HG03342 (cell line): ENCODE measurements at regions not wholly inside any gene's neighbourhood (a gene's known extent, or its start where the extent isn't known, plus 50 kb on each side); places are given as distances from the start of the nearest gene placed in this dataset.

Experiments used
- ATAC-seq: cut with Tn5 transposase; IDR thresholded peaks from one replicate; pipeline ENCODE4 v1.9.1; 2021; ENCODE audit warnings: mild to moderate bottlenecking, moderate library complexity; ENCODE audit not compliant: unreplicated experiment

DNA sequence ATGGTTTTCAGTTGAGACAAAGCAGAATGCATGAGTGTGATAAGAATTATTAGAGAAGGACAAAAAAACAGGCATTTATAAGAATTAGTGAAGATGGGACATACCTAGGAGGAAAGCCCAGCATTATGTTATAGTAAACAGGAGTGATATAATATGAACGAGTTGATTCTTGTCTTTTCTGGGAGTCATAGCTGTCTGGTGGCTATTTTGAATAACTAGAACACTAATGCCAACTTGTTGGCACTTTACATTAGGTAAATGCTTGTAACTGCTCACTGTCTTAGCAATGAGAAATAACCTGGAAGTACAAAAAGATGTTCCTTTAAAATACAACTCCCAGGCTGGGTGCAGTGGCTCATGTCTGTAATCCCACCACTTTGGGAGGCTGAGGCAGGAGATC, 540.8 kb upstream of the SPHKAP start:
- no peak for ATAC-seq

DNA sequence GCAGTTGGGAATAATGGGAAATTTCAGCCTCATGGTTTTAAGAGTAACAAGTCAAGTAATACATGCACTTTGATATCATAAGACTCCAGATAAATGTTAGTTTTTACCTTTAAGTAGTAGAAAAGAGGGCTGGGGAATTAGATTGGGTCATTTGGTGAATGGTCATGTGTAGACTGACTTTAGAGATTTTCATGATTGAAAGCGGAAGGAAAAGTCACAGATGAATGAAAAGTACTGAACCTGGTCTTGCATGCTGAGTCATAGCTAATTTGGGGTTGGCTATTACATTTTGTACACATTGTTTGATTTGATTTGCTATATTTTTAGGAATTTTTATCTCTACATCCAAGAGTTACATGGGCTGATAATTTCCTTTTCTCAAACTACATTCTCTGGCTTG, 539.4 kb upstream of the SPHKAP start:
- no peak for ATAC-seq

DNA sequence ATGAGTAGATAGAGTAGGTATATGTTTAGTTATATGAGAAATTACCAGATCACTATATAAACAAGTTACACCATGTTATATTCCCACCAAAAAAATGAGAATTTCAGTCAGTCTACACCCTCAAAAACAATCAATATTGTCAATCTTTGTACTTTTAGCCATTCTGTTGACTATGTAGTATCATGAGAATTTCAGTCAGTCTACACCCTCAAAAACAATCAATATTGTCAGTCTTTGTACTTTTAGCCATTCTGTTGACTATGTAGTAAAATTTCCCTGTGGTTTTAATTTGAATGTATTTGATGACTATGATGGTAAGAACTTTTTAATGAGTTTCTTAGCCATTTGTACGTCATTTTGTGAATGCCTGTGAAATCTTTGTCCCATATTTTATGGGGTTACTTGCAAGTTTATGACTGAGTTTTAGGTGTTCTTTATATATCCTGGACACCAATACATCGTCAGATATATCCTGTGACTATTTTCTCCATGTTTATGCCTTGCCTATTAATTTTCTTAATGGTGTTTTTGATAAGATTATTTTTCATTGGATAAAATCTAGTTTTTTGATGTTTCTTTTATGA, 528.4 kb upstream of the SPHKAP start:
- ATAC-seq: no peak

DNA sequence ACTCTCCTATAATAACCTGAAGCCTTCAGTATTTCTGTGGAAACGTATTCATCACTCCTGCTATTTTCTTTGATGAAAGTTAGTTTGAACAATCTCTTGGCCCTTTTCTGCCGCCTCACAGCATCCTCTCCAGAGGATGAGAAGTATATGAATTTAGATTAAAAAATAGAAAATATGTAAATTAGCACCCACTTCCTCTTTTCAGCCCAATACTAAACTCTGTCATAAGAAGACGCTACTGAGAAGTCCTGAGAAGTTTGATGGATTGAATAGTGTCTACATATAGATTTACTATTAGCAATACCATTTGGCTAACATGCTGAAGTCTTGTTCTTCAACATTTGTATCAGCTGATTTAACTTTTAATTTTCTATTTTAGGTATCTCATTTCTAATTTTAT, 526.4 kb upstream of the SPHKAP start:
- ATAC-seq: no peak

DNA sequence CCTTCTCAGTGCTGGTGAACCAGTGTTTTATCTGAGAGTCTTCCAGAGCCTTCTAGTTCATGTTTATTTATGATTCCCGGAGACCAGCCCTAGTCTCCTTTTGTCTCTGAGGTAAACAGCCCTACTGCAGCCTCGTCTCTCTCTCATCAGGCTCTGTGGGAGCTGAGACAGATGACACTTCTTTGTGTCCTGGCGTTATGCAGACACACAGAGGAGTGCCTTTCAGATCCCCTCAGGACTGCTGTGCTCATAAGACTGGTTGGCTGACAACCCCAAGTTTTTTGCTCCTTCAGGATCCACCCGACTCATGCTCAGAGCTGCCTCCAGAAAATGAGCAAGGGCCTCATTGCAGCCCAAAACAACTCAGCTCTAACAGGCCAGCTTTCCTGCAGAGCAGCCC, 523.8 kb upstream of the SPHKAP start:
- no peak for ATAC-seq

DNA sequence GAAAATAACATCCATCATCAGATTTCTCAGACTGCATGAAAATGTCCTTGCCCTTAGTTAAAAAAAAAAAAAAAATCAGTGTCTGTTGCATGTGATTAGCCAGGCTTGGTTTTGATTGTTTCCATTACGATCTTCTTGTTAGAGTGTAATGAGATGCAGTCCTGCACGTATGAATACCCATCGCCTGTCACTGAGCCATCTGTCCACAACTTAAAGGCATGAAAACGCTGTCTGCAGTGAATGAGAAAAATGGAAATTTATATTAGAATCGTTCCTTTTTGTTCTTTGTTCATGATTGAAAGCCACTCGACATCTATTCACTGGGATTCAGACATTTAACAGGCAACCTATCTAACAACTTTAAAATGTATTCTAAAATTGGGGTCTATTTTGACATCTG, 521.7 kb upstream of the SPHKAP start:
- no peak for ATAC-seq

DNA sequence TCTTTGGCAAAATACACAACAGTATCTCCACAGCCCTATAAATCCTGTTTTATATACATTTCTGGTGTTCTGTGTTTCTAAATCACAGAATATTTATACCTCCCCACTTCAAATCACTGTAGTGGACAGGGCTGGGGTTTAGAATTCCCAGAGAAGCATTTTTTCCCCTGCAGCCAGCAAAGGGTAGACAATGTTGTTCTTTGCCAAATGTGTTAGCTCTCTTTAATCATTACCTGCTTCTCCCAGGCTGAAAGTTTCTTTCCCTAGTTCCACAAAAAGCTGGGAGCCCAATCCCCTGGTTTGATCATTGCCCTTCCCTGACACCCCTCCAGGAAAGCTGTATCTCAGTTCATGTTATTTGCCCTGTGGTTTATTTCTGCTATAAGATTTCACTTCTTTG, 520.0 kb upstream of the SPHKAP start:
- no peak for ATAC-seq

DNA sequence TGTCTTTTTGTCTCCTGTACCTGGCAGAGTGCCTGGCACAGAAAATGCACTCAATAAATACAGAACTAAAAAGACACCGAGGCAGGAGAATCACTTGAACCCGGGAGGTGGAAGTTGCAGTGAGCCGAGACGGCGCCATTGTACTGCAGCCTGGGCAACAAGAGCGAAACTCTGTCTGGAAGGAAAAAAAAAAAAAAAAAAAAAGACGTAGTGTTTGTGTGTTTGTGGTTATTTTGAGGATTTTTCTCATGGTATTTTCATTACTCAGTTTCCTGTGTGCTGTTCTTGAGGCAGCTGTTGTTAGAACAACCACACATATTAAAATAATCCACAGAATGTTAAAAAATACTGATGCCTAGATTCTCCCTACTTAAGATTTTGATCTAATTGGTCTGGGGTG, 519.2 kb upstream of the SPHKAP start:
- ATAC-seq: no peak

DNA sequence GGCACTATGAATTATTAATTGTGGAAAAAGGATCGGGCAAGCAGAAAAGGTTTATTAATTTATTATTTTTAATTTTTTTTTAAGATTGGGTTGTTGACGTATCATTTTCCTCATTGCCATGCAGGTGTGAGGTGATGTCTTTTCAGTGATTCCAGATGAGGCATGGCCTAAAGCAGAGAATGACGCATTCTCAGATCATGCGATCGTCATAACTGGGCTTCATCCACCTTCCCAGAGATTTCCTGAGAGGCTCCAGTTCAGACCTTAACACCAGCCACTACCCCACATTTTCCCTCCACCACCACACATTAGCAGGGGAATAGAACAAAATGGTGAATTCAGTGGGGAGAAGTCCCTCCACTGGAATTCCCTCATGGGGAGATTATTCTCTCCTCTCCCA, 518.4 kb upstream of the SPHKAP start:
- ATAC-seq: no peak

DNA sequence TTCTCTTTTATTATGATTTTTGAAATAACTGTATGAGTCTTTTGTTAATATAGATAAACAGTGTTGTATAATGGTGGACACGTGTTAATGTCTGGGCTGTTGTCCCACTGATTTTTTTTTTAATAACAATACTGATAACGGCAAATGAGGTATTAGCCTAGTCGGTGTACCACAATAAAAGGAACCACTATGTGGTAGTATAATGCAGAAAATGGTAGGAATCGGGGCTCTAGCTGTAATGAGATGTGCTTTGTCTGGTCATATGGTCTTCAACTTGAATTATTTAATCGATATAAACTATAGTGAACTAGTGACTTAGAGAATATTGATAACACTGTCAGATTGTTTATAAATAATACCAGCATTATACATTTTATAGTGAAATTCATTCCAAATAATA, 517.9 kb upstream of the SPHKAP start:
- no peak for ATAC-seq

DNA sequence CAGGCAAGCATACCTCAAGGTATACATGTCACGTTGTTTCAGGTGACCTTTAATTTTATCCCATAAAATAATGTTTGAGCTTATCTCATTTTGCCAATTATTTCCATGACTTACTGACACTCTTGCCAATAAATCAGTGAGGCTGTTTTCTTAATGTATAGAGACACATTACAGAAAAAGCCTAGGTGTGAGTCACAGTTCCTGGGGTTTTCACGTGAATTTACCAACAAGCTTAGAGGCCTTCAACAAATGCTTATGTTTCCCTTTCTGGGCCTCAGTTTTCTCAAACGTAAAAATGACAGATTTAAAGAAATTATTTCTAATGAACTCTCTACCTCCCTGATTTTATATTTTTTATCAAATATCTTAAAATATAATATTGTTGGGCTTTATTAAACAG, 517.5 kb upstream of the SPHKAP start:
- ATAC-seq: no peak

DNA sequence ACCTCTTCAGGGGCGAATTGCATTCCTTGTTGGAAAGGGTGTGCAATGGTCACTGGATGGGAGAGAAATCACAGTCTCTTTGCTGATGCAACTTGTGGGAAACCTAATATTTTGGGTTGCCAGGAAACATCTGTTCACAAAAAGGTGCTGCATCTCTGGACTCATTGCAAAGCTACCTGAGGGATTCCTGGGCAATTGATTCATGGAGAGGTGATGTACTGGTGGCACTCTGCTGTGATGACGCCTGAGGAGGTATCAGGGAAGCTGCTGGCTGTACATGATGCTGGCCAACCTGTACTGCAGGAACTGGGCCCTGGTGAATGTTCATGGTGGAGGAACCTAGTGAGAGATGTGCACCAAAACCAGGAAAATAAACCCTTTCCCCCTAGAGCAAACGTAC, 516.0 kb upstream of the SPHKAP start:
- no peak for ATAC-seq

DNA sequence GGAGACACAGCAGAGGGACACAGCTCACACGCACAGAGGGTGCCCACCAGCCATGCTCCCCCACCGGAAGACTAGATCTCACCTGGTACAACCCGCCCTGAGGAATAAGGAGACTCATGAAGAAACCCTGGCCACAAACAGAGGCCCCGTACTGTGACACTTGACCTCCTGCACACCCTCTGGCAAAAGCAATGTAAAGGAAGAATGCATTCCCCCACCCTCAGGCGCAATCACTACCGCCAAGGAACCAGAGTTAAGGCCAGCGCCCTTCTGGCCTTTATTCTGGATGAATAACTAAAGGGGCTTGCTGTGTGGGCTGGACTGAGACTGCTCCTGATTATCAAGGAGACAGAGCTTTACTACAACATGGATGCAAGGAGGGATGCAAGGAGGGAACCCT, 509.2 kb upstream of the SPHKAP start:
- no peak for ATAC-seq

DNA sequence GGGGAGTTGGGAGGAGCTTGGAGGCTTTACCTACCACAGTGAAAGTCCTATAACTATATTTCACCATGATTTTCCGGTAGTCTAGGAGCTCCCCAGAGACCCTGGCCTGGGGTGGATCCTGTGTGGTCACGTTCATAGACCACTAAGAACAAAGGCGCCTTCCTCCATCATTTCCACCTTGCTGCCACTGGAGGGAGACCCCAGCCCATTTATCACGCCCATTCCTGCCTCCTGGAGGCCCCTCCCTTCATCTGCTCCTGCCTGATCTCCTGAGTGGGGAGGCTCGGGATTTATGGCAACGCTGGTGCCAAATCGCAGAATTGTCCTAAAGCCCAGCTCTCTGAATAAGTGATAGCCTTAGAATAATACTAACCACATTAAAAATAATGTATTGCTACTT, 507.6 kb upstream of the SPHKAP start:
- ATAC-seq: no peak

DNA sequence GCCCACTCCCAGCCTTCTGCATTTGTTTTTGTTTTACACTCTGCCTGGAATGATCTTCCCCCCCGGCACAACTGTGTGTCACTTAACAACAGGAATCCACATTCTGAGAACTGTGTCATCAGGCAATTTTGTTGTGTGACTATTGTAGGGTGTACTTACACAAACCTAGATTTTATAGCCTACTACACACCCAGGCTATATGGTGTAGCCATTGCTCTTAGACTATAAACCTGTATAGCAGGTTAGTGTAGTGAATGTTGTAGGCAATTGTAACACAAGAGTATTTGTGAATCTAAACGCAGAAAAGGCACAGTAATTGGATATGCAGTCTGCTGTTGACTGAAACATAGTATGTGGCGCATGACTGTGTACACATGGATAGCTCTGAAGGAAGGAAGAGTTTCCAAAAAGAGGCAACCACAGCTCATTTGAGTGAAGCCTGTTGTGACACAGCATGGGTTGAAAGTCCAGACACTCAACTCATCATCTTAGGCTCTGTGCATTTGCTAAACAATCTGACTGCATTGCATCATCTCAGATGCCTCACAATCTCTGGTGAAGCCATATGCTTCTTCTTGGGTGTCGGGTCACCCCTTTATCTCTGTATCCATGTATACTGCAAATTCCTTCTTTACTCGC, 506.6 kb upstream of the SPHKAP start:
- ATAC-seq: no peak

DNA sequence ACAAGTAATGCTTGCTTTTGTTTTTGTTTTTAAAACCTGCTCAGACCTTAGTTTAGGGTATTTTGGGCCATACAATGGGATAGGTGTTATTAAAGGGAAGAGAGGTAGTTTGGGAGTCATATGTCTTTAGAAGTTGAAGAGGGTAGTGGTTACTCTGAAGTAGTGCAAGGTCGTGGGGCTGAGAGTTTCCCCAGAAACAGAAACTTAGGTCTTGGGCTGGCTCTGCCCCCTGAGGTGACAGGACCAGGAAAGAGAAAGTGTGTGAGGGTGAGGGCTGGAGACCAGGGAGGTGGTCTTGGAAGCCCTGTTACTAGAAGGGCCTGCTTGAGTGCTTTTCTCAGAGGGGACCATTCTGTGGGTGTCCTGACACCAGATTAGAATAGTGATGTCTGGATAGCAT, 500.5 kb upstream of the SPHKAP start:
- ATAC-seq: peak; percentile 54

DNA sequence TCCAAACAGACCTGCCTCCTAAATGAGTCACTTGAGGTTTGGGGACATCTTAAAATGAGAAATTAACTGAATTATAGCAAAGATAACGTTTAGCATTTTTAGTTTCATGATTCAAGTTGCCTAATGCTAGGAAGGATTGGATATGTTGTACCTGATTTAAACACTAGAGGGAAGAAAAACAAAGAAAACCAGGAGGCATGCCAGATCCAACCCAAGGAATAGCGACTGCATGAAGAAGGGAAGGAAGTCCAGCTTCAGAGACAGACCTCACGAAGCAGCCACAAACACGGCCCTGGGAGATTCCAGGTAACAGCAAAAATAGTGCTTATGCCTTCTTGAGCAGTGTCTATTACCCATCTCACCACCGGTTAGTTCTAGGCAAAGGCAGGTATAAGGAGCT, 499.9 kb upstream of the SPHKAP start:
- peak; percentile 17 for ATAC-seq

DNA sequence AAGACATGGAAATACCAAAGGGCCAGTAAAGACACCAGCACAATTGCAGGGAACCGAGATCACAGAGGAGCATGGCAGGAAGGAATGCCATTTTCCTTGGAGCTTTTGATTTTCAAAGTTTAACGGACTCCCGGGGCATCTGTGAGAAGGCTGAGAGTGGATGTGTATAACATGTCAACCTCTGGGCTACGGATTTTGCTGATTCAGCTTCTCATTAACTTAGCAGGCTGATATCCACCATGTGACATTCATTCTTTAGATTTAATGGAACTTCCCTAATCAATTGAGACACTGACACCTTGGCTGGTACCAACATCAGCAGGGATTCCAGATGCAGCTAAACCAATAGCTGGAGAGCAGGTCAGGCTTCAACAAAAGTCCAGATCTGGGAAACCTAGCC, 496.6 kb upstream of the SPHKAP start:
- ATAC-seq: no peak

DNA sequence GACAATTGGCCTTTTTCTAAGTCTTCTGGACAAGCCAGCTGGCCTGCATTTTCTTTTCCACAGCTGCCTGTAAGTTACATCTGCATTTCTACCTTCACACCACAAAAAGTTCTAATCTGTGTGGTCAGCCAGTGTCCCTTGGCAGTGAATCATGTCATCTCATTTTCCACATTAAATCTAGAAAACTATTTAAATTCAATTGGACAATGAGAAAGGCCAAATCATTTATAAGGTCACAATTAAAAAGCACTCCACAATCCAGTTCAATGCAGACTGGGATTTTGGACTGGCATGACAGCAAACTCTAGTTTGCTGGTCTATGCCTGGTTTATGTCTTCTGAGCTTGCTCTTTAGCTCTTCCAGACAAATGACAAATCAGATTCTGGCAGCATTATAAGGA, 494.2 kb upstream of the SPHKAP start:
- no peak for ATAC-seq

DNA sequence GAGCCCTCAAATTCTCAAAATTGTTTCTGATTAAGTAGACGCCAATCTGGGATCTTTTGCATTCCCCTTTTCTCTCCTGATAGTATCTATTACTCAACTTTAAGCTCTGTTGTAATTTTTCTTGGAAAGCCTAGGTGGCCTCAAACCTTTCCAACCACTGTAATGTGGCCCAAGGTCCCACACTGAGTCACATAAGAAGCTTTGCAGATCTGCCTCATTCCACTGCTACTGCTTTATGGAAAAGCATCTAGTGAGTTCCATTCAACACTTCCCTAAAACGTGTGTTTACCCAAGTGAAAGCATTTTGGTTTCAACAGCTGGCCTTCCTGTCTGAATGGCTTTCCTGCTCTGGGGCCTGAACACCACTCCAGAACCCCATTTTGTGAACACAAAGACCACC, 493.6 kb upstream of the SPHKAP start:
- ATAC-seq: no peak

DNA sequence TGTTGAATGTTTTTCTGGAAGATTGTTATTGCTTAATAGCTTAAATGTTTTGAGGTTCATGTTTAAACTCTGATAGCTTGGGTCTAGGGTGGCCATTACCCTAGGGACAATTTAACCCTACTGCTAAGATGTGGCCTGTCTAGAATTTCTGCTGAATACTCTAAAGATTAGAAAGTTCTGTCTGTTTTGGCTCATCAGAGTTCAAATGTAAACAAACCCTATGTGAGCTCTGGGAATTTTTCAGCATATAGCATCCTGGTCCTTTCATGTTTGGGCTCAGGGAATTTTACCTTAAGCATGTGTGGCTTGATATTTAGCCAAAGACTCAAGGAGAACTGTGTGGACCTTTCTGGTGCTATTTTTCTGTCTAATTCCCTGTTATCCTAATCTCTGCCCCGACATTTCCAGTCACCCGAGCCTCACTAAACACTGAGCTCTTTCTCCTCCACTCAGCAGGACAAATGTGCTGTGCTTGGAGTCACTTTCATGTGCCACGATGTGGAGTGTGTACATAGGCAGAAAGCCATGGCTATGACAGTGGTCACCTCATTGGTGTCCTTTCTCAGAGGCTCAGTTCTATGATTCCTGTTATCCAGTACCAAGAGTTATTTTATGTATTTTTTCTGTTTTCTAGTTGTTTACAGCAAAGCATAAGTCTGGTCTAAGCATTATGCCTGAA, 492.5 kb upstream of the SPHKAP start:
- no peak for ATAC-seq

DNA sequence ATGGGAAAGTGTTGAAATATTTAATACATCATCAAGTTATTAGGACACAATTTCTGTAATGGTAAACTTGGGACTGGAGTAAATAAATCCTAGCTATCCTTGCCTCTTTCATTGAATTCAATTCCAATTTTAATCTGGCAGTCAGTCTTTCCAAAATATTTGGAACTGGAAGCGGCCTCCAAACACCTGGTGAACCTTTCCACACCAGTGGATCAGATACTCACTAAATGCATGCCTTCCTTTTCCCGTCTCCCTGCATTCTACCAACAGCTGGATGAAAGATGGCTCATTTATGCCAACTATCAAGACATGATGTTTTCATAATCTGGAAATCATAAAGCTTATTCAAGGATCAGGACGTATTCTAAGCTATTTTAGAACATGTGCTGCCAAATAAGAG, 488.2 kb upstream of the SPHKAP start:
- ATAC-seq: no peak

DNA sequence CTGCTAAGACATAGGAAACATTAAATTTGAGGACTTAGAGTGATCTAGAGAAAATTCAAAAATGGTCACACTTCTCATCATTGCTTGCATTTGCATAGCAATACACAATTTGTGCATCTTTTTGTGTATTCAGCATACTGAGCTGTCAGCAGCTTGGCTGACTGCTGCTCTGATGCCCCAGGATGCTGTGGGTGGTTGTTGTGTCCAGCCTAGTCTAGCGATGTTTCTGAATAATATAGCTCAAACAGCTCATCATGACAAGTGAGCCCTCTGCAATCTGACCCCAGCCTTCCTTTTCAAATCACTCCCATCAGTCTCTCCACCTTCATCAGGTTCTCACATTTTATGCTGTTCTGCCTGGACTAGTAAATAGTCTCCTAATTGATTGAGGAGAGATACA, 483.7 kb upstream of the SPHKAP start:
- no peak for ATAC-seq
